IgD-negative memory B cell (primary cell): ENCODE measurements at regions not wholly inside any gene's neighbourhood (a gene's known extent, or its start where the extent isn't known, plus 50 kb on each side); places are given as distances from the start of the nearest gene placed in this dataset.

Experiments
- H3K27ac Mint-ChIP-seq, 3 donors: one replicate each; pipeline ENCODE4 v1.8.0; 2020 to 2022; ENCODE audit warnings: mild to moderate bottlenecking in 3 of 3, mixed read lengths in 3 of 3, moderate library complexity in 1 of 3
- H3K27me3 Mint-ChIP-seq: one replicate; pipeline ENCODE4 v1.8.0; 2021; ENCODE audit warnings: mixed read lengths
- H3K36me3 Mint-ChIP-seq: one replicate; pipeline ENCODE4 v1.8.0; 2020; ENCODE audit warnings: mild to moderate bottlenecking, mixed read lengths
- H3K4me1 Mint-ChIP-seq, 3 donors: one replicate each; pipeline ENCODE4 v1.8.0; 2020 to 2022; ENCODE audit warnings: mixed read lengths in 3 of 3, mild to moderate bottlenecking in 1 of 3
- H3K4me3 Mint-ChIP-seq, 4 donors: one replicate each; pipeline ENCODE4 v1.8.0; 2020 to 2022; ENCODE audit warnings: mild to moderate bottlenecking in 4 of 4, mixed read lengths in 4 of 4, moderate library complexity in 3 of 4
- H3K9me3 Mint-ChIP-seq, 3 donors: one replicate each; pipeline ENCODE4 v1.8.0; 2020 to 2021; ENCODE audit warnings: mixed read lengths in 3 of 3, mild to moderate bottlenecking in 1 of 3

- Mint-ChIP-seq H3K9me3 (peaks cover 5 to 7% (median 6%) of the 10 kb centered on the region in 3 donors), H3K27ac (no peak overlapping the region), H3K4me3 (no peak overlapping the region), H3K36me3 (peaks cover 3% of the 10 kb centered on the region), H3K27me3 (peaks cover 3% of the 10 kb centered on the region), H3K4me1 (no peaks in the 10 kb centered on the region)
Measured at GRCh38 chr1:67958472-67958871, 92.0 kb downstream of the DIRAS3 start.

GRCh38 chr1:67957066-67957465 lies 93.4 kb downstream of the DIRAS3 start:
- Mint-ChIP-seq H3K9me3 (peaks cover 0 to 3% (median 3%) of the 10 kb centered on the region in 3 donors), H3K4me3 (no peak overlapping the region), H3K27ac (peak overlapping the region in 1 of 3 donors; percentile 34), H3K4me1 (no peaks in the 10 kb centered on the region), H3K36me3 (peaks cover 3% of the 10 kb centered on the region), H3K27me3 (peaks cover 3% of the 10 kb centered on the region)

GRCh38 chr1:67956116-67956515 lies 94.3 kb downstream of the DIRAS3 start:
- no peak overlapping the region for H3K4me3 Mint-ChIP-seq
- no peaks in the 10 kb centered on the region for H3K4me1 Mint-ChIP-seq
- H3K9me3 Mint-ChIP-seq, result peaks cover 0 to 3% (median 2%) of the 10 kb centered on the region in 3 donors
- peaks cover 3% of the 10 kb centered on the region for H3K27me3 Mint-ChIP-seq
- peaks cover 3% of the 10 kb centered on the region for H3K36me3 Mint-ChIP-seq
- no peak overlapping the region for H3K27ac Mint-ChIP-seq

- Mint-ChIP-seq H3K27me3 (peaks cover 3% of the 10 kb centered on the region), H3K9me3 (peaks cover 0 to 3% (median 2%) of the 10 kb centered on the region in 3 donors), H3K27ac (no peak overlapping the region), H3K36me3 (peaks cover 3% of the 10 kb centered on the region), H3K4me3 (no peak overlapping the region), H3K4me1 (no peaks in the 10 kb centered on the region)
Measured at GRCh38 chr1:67955591-67955990, 94.8 kb downstream of the DIRAS3 start.

- H3K4me3 Mint-ChIP-seq, result no peak overlapping the region
- no peaks in the 10 kb centered on the region for H3K4me1 Mint-ChIP-seq
- no peak overlapping the region for H3K27ac Mint-ChIP-seq
- no peaks in the 10 kb centered on the region for H3K36me3 Mint-ChIP-seq
- H3K9me3 Mint-ChIP-seq, result peaks cover 0 to 3% (median 2%) of the 10 kb centered on the region in 3 donors
- no peaks in the 10 kb centered on the region for H3K27me3 Mint-ChIP-seq
Measured at GRCh38 chr1:67953301-67953700, 97.1 kb downstream of the DIRAS3 start.

GRCh38 chr1:67952071-67952470 lies 98.4 kb downstream of the DIRAS3 start:
- Mint-ChIP-seq H3K4me3 (no peak overlapping the region), H3K36me3 (no peaks in the 10 kb centered on the region), H3K4me1 (no peaks in the 10 kb centered on the region), H3K27ac (no peak overlapping the region), H3K9me3 (peaks cover 0 to 3% (median 0%) of the 10 kb centered on the region in 3 donors), H3K27me3 (no peaks in the 10 kb centered on the region)

GRCh38 chr1:67951014-67951413 lies 99.4 kb downstream of the DIRAS3 start:
- H3K4me3 Mint-ChIP-seq, result no peak overlapping the region
- H3K4me1 Mint-ChIP-seq, result no peaks in the 10 kb centered on the region
- H3K27ac Mint-ChIP-seq, result no peak overlapping the region
- no peaks in the 10 kb centered on the region for H3K27me3 Mint-ChIP-seq
- H3K9me3 Mint-ChIP-seq, result peaks cover 0 to 3% (median 0%) of the 10 kb centered on the region in 3 donors
- H3K36me3 Mint-ChIP-seq, result no peaks in the 10 kb centered on the region

- Mint-ChIP-seq H3K27ac (no peak overlapping the region), H3K27me3 (no peaks in the 10 kb centered on the region), H3K36me3 (no peaks in the 10 kb centered on the region), H3K9me3 (peaks cover 0 to 3% (median 2%) of the 10 kb centered on the region in 3 donors), H3K4me3 (no peak overlapping the region), H3K4me1 (no peaks in the 10 kb centered on the region)
Measured at GRCh38 chr1:67948151-67949080, 102.0 kb downstream of the DIRAS3 start.

- Mint-ChIP-seq H3K4me3 (no peak overlapping the region), H3K36me3 (no peaks in the 10 kb centered on the region), H3K27me3 (no peaks in the 10 kb centered on the region), H3K4me1 (no peaks in the 10 kb centered on the region), H3K27ac (no peak overlapping the region), H3K9me3 (peaks cover 2 to 4% (median 3%) of the 10 kb centered on the region in 3 donors)
Measured at GRCh38 chr1:67947114-67947513, 103.3 kb downstream of the DIRAS3 start.

GRCh38 chr1:67945733-67946374 lies 104.6 kb downstream of the DIRAS3 start:
- Mint-ChIP-seq H3K27ac (no peak overlapping the region), H3K36me3 (no peaks in the 10 kb centered on the region), H3K27me3 (no peaks in the 10 kb centered on the region), H3K4me1 (no peaks in the 10 kb centered on the region), H3K9me3 (peaks cover 2 to 4% (median 3%) of the 10 kb centered on the region in 3 donors), H3K4me3 (no peak overlapping the region)

GRCh38 chr1:67942274-67942673 lies 108.2 kb downstream of the DIRAS3 start:
- Mint-ChIP-seq H3K27me3 (no peaks in the 10 kb centered on the region), H3K9me3 (peaks cover 2 to 4% (median 3%) of the 10 kb centered on the region in 3 donors), H3K36me3 (no peaks in the 10 kb centered on the region), H3K4me3 (no peak overlapping the region), H3K4me1 (no peaks in the 10 kb centered on the region), H3K27ac (peak overlapping the region in 1 of 3 donors; percentile 32)

GRCh38 chr1:67941746-67942145 lies 108.5 kb upstream of the GNG12 start:
- H3K4me1 Mint-ChIP-seq, result no peaks in the 10 kb centered on the region
- H3K4me3 Mint-ChIP-seq, result no peak overlapping the region
- peak overlapping the region in 1 of 3 donors; percentile 32 for H3K27ac Mint-ChIP-seq
- H3K27me3 Mint-ChIP-seq, result no peaks in the 10 kb centered on the region
- H3K9me3 Mint-ChIP-seq, result peaks cover 2 to 4% (median 3%) of the 10 kb centered on the region in 3 donors
- H3K36me3 Mint-ChIP-seq, result no peaks in the 10 kb centered on the region

- Mint-ChIP-seq H3K36me3 (no peaks in the 10 kb centered on the region), H3K27me3 (no peaks in the 10 kb centered on the region), H3K4me3 (no peak overlapping the region), H3K9me3 (peaks cover 2 to 4% (median 3%) of the 10 kb centered on the region in 3 donors), H3K27ac (no peak overlapping the region), H3K4me1 (no peaks in the 10 kb centered on the region)
Measured at GRCh38 chr1:67941155-67941554, 107.9 kb upstream of the GNG12 start.

- peak overlapping the region in 1 of 3 donors; percentile 36 for H3K27ac Mint-ChIP-seq
- H3K27me3 Mint-ChIP-seq, result peaks cover 3% of the 10 kb centered on the region
- H3K4me3 Mint-ChIP-seq, result no peak overlapping the region
- H3K9me3 Mint-ChIP-seq, result peaks cover 2 to 4% (median 2%) of the 10 kb centered on the region in 3 donors
- peaks cover 1% of the 10 kb centered on the region for H3K36me3 Mint-ChIP-seq
- no peaks in the 10 kb centered on the region for H3K4me1 Mint-ChIP-seq
Measured at GRCh38 chr1:67939942-67940341, 106.7 kb upstream of the GNG12 start.

GRCh38 chr1:67939186-67939743 lies 106.0 kb upstream of the GNG12 start:
- Mint-ChIP-seq H3K27me3 (peaks cover 3% of the 10 kb centered on the region), H3K4me3 (no peak overlapping the region), H3K27ac (no peak overlapping the region), H3K9me3 (peaks cover 0 to 4% (median 2%) of the 10 kb centered on the region in 3 donors), H3K36me3 (peaks cover 1% of the 10 kb centered on the region), H3K4me1 (no peaks in the 10 kb centered on the region)
